Kidney glomerular epithelial cell (primary cell): ENCODE measurements at regions not wholly inside any gene's neighbourhood (a gene's known extent, or its start where the extent isn't known, plus 50 kb on each side); places are given as distances from the start of the nearest gene placed in this dataset.
A peak's percentile ranks its signal among the peaks of the same experiment; 100 is the strongest.

Experiments
- DNase-seq: peaks from one replicate; lab custom pipeline; 2025; lab: John Stamatoyannopoulos, UW

- no peak for DNase-seq
These were observed 91.7 kb upstream of the MAP3K4 start for GRCh38 chr6:160899671-160900430.

- no peak for DNase-seq
These were observed 79.6 kb upstream of the MAP3K4 start for GRCh38 chr6:160911949-160912348.

- no peak for DNase-seq
These were observed 79.2 kb upstream of the MAP3K4 start for GRCh38 chr6:160912411-160912810.

GRCh38 chr6:160917572-160917971 is 74.0 kb upstream of the MAP3K4 start:
- no peak for DNase-seq

GRCh38 chr6:160919723-160920440 is 71.7 kb upstream of the MAP3K4 start:
- DNase-seq, result peak; percentile 59

- no peak for DNase-seq
These were observed 70.5 kb upstream of the MAP3K4 start for GRCh38 chr6:160921095-160921494.

- no peak for DNase-seq
These were observed 65.0 kb upstream of the MAP3K4 start for GRCh38 chr6:160926281-160927276.

GRCh38 chr6:160927416-160927815 is 64.2 kb upstream of the MAP3K4 start:
- no peak for DNase-seq

- no peak for DNase-seq
These were observed 62.2 kb upstream of the MAP3K4 start for GRCh38 chr6:160929361-160929760.

GRCh38 chr6:160929831-160930230 is 61.7 kb upstream of the MAP3K4 start:
- DNase-seq, result no peak

GRCh38 chr6:160930547-160931377 is 60.8 kb upstream of the MAP3K4 start:
- peak; percentile 76 for DNase-seq

GRCh38 chr6:160931378-160932310 is 59.9 kb upstream of the MAP3K4 start:
- no peak for DNase-seq

- DNase-seq, result no peak
These were observed 58.3 kb upstream of the MAP3K4 start for GRCh38 chr6:160933256-160933655.

- DNase-seq, result no peak
These were observed 57.4 kb upstream of the MAP3K4 start for GRCh38 chr6:160934157-160934556.

- DNase-seq, result no peak
These were observed 51.4 kb upstream of the MAP3K4 start for GRCh38 chr6:160940197-160940596.
